HCT116 (cell line): ENCODE measurements at regions not wholly inside any gene's neighbourhood (a gene's known extent, or its start where the extent isn't known, plus 50 kb on each side); places are given as distances from the start of the nearest gene placed in this dataset.
"Not testable (repeated sequence)": the region's sequence is repeated elsewhere in the genome, so short reads cannot be mapped to it uniquely, and the experiment has no call there.

Source experiments
- ATAC-seq: fragments of 200-7000 bp; cut with Tn5 transposase; 2 replicates; pipeline ENCODE4 v1.9.1; 2020; ENCODE audit warnings: mild to moderate bottlenecking, moderate library complexity
- BruUV-seq: library from RNA; stranded (reverse); fragments of 400-500 nt; replicated peaks from 2 replicates; lab custom pipeline; 2021; lab: Mats Ljungman, UMichigan
- CTCF ChIA-PET: fragments of 300-600 bp; sonication (Branson Sonifier 250); formaldehyde crosslinking; loops from one replicate; lab custom pipeline; 2021; ENCODE audit warnings: antibody characterized with exemption; lab: Charles Lee
- POLR2A ChIA-PET: fragments of 300-600, 350-600 bp; sonication (Branson Sonifier 250); formaldehyde crosslinking; loops from one replicate; lab custom pipeline; 2021; ENCODE audit warnings: antibody characterized with exemption; lab: Charles Lee
- RAD21 ChIA-PET, 2 experiments: fragments of 300-600 bp; sonication (Branson Sonifier 250); formaldehyde crosslinking; loops; one replicate each; lab custom pipeline; 2023; ENCODE audit warnings: low total read pairs in 2 of 2; ENCODE audit not compliant: uncharacterized antibody in 2 of 2, unreplicated experiment in 2 of 2, low non-redundant PET in 1 of 2; lab: Charles Lee
- DNase-seq: peaks from one replicate; pipeline ENCODE4 v3.0.0-alpha.2; 2010; ENCODE audit warnings: low read depth, low spot score
- H2AFZ ChIP-seq: fragments of 200-600 bp; shearing (Covaris generic), sonication (generic); 2 replicates; pipeline ENCODE4 v1.6.1; 2017; ENCODE audit warnings: low read depth, mixed run types, mixed read lengths, antibody characterized with exemption, low read length; ENCODE audit not compliant: poor library complexity, severe bottlenecking
- H3K27ac ChIP-seq: 2 replicates; pipeline ENCODE4 v1.5.1; 2012; ENCODE audit warnings: low read depth, low read length
- H3K27me3 ChIP-seq: fragments of 200-600 bp; sonication (generic); 2 replicates; pipeline ENCODE4 v1.6.1; 2016; ENCODE audit warnings: mixed run types, low read length, mixed read lengths; ENCODE audit not compliant: insufficient read depth
- H3K36me3 ChIP-seq, 2 experiments: fragments of 200-500 bp in 1 of 2; fragments of 200-600 bp in 1 of 2; sonication (Bioruptor generic) in 1 of 2; sonication (generic) in 1 of 2; 2 replicates each; pipeline versions ENCODE4 v1.5.1 to v1.6.1; 2014 to 2016; ENCODE audit warnings: low read length in 2 of 2, inconsistent platforms in 1 of 2, mixed read lengths in 1 of 2, mixed run types in 1 of 2; ENCODE audit not compliant: insufficient read depth in 2 of 2, control insufficient read depth in 1 of 2
- H3K4me1 ChIP-seq, 2 experiments: fragments of 200-600 bp in 1 of 2; sonication (generic) in 1 of 2; 2 replicates each; pipeline versions ENCODE4 v1.5.1 to v1.6.1; 2012 to 2017; ENCODE audit warnings: low read length in 2 of 2, inconsistent platforms in 1 of 2, mild to moderate bottlenecking in 1 of 2, mixed read lengths in 1 of 2, mixed run types in 1 of 2, moderate library complexity in 1 of 2; ENCODE audit not compliant: insufficient read depth in 2 of 2, control insufficient read depth in 1 of 2
- H3K4me2 ChIP-seq: fragments of 200-600 bp; sonication (generic); 2 replicates; pipeline ENCODE4 v1.6.1; 2017; ENCODE audit warnings: mixed run types, low read length, mixed read lengths
- H3K4me3 ChIP-seq, 2 experiments: fragments of 200-600 bp in 1 of 2; sonication (generic) in 1 of 2; replicated peaks in 1 of 2; 2 replicates each; pipeline ENCODE4 v1.5.1; 2011 to 2016; ENCODE audit warnings: low read length in 2 of 2, control low read depth in 1 of 2, low read depth in 1 of 2, mild to moderate bottlenecking in 1 of 2, mixed read lengths in 1 of 2, mixed run types in 1 of 2
- H3K79me2 ChIP-seq: fragments of 200-600 bp; sonication (generic); 2 replicates; pipeline ENCODE4 v1.6.1; 2017; ENCODE audit warnings: mild to moderate bottlenecking, mixed run types, low read length, moderate library complexity, mixed read lengths; ENCODE audit not compliant: insufficient read depth
- H3K9ac ChIP-seq: fragments of 200-600 bp; sonication (generic); 2 replicates; pipeline ENCODE4 v1.6.1; 2016; ENCODE audit warnings: low read length, mixed read lengths
- H3K9me2 ChIP-seq: fragments of 200-600 bp; sonication (generic), shearing (Covaris generic); 2 replicates; pipeline ENCODE4 v1.6.1; 2017; ENCODE audit warnings: mixed run types, mild to moderate bottlenecking, moderate library complexity; ENCODE audit not compliant: insufficient read depth
- H3K9me3 ChIP-seq, 2 experiments: fragments of 200-500 bp in 1 of 2; fragments of 200-600 bp in 1 of 2; sonication (Bioruptor generic) in 1 of 2; sonication (generic) in 1 of 2; 2 replicates each; pipeline ENCODE4 v1.6.1; 2014 to 2017; ENCODE audit warnings: low read length in 2 of 2, mixed read lengths in 2 of 2, inconsistent platforms in 1 of 2, low read depth in 1 of 2, mild to moderate bottlenecking in 1 of 2, mixed run types in 1 of 2, moderate library complexity in 1 of 2; ENCODE audit not compliant: control insufficient read depth in 1 of 2, insufficient read depth in 1 of 2
- H4K20me1 ChIP-seq: fragments of 200-600 bp; sonication (generic), shearing (Covaris generic); 2 replicates; pipeline ENCODE4 v1.6.1; 2017; ENCODE audit warnings: mixed run types, mild to moderate bottlenecking, moderate library complexity; ENCODE audit not compliant: insufficient read depth
- ATF3 ChIP-seq: IDR thresholded peaks from 2 replicates; pipeline ENCODE4 v1.6.1; 2012
- CBX3 ChIP-seq: IDR thresholded peaks from 2 replicates; pipeline ENCODE4 v1.6.1; 2012; ENCODE audit warnings: low read depth
- CEBPB ChIP-seq: IDR thresholded peaks from 2 replicates; pipeline ENCODE4 v1.6.1; 2012; ENCODE audit warnings: low read depth
- ELF1 ChIP-seq: IDR thresholded peaks from 2 replicates; pipeline ENCODE4 v1.6.1; 2012; ENCODE audit warnings: low read depth, borderline replicate concordance
- EZH2 ChIP-seq: fragments of 200-600 bp; sonication (generic); IDR thresholded peaks from 2 replicates; pipeline ENCODE4 v1.6.1; 2017; ENCODE audit warnings: antibody characterized with exemption, mixed run types
- EZH2phosphoT487 ChIP-seq: fragments of 200-600 bp; IDR thresholded peaks from 2 replicates; pipeline ENCODE4 v1.6.1; 2018; ENCODE audit warnings: antibody characterized with exemption, borderline replicate concordance
- FOSL1 ChIP-seq: IDR thresholded peaks from 2 replicates; pipeline ENCODE4 v1.6.1; 2012; ENCODE audit warnings: low read depth
- JUND ChIP-seq: IDR thresholded peaks from 2 replicates; pipeline ENCODE4 v1.6.1; 2012
- POLR2AphosphoS5 ChIP-seq: IDR thresholded peaks from 2 replicates; pipeline ENCODE4 v1.6.1; 2011; ENCODE audit warnings: mild to moderate bottlenecking, low read depth, low read length, moderate library complexity
- RAD21 ChIP-seq: IDR thresholded peaks from 2 replicates; pipeline ENCODE4 v1.6.1; 2012; ENCODE audit warnings: low read depth, mild to moderate bottlenecking
- SP1 ChIP-seq: IDR thresholded peaks from 2 replicates; pipeline ENCODE4 v1.6.1; 2012; ENCODE audit warnings: low read depth
- TCF7L2 ChIP-seq: IDR thresholded peaks from 2 replicates; pipeline ENCODE4 v1.7.0; 2011; ENCODE audit warnings: borderline replicate concordance, inconsistent platforms; ENCODE audit not compliant: insufficient read depth, insufficient read length; ENCODE audit errors: extremely low read depth
- YY1 ChIP-seq: IDR thresholded peaks from 2 replicates; pipeline ENCODE4 v1.6.1; 2011; ENCODE audit warnings: low read length, low read depth, moderate library complexity, mild to moderate bottlenecking; ENCODE audit not compliant: insufficient replicate concordance; ENCODE audit errors: extremely low read depth
- ZFX ChIP-seq: fragments of 450-650 bp; IDR thresholded peaks from 2 replicates; pipeline ENCODE4 v1.6.1; 2017
- ZNF274 ChIP-seq: fragments of 200-500 bp; sonication (Bioruptor generic); IDR thresholded peaks from 2 replicates; pipeline ENCODE4 v1.6.1; 2014; ENCODE audit warnings: mild to moderate bottlenecking, low read depth, low read length, inconsistent platforms
- intact Hi-C: fragments of 100-400 bp; cut with micrococcal nuclease; formaldehyde crosslinking; loops from 2 replicates; pipeline ENCODE4 v1.10.0; 2022
- TF ChIP-seq, protein P1 (sequence below): IDR thresholded peaks from 2 replicates; pipeline ENCODE4 v1.6.1; 2011; ENCODE audit warnings: mild to moderate bottlenecking, low read length, moderate library complexity; ENCODE audit not compliant: insufficient replicate concordance; ENCODE audit errors: extremely low read depth
- TF ChIP-seq, protein P2 (sequence below), 3 experiments: fragments of 200-600 bp in 1 of 3; sonication (generic) in 1 of 3; IDR thresholded peaks in 2 of 3; conservative IDR thresholded peaks in 1 of 3; 2 replicates each; pipeline ENCODE4 v1.5.1; 2012 to 2017; ENCODE audit warnings: low read depth in 2 of 3, low read length in 2 of 3, antibody characterized with exemption in 1 of 3, borderline replicate concordance in 1 of 3, control low read depth in 1 of 3, mild to moderate bottlenecking in 1 of 3, mixed read lengths in 1 of 3, mixed run types in 1 of 3, moderate library complexity in 1 of 3; ENCODE audit not compliant: insufficient read depth in 1 of 3
- TF ChIP-seq, protein P3 (sequence below): IDR thresholded peaks from 2 replicates; pipeline ENCODE4 v1.6.1; 2012

- ATAC-seq: no peak
- Histone ChIP-seq H3K79me2 (no peaks in the 10 kb centered on the region), H3K4me1 (no peaks in the 10 kb centered on the region), H3K9me3 (no peaks in the 10 kb centered on the region), H4K20me1 (no peaks in the 10 kb centered on the region), H3K27ac (no peak overlapping the region), H3K27me3 (no peaks in the 10 kb centered on the region), H3K4me3 (no peak overlapping the region), H3K9me2 (no peaks in the 10 kb centered on the region; the same call in 1 of the 2 replicates), H2AFZ (no peak overlapping the region), H3K36me3 (no peaks in the 10 kb centered on the region), H3K4me2 (no peak overlapping the region), H3K9ac (no peak overlapping the region)
- TF ChIP-seq, protein P1, sequence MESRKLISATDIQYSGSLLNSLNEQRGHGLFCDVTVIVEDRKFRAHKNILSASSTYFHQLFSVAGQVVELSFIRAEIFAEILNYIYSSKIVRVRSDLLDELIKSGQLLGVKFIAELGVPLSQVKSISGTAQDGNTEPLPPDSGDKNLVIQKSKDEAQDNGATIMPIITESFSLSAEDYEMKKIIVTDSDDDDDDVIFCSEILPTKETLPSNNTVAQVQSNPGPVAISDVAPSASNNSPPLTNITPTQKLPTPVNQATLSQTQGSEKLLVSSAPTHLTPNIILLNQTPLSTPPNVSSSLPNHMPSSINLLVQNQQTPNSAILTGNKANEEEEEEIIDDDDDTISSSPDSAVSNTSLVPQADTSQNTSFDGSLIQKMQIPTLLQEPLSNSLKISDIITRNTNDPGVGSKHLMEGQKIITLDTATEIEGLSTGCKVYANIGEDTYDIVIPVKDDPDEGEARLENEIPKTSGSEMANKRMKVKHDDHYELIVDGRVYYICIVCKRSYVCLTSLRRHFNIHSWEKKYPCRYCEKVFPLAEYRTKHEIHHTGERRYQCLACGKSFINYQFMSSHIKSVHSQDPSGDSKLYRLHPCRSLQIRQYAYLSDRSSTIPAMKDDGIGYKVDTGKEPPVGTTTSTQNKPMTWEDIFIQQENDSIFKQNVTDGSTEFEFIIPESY: no peak
- TF ChIP-seq EZH2phosphoT487: no peak
- no peak for TF ChIP-seq ATF3
- TF ChIP-seq, protein P2, sequence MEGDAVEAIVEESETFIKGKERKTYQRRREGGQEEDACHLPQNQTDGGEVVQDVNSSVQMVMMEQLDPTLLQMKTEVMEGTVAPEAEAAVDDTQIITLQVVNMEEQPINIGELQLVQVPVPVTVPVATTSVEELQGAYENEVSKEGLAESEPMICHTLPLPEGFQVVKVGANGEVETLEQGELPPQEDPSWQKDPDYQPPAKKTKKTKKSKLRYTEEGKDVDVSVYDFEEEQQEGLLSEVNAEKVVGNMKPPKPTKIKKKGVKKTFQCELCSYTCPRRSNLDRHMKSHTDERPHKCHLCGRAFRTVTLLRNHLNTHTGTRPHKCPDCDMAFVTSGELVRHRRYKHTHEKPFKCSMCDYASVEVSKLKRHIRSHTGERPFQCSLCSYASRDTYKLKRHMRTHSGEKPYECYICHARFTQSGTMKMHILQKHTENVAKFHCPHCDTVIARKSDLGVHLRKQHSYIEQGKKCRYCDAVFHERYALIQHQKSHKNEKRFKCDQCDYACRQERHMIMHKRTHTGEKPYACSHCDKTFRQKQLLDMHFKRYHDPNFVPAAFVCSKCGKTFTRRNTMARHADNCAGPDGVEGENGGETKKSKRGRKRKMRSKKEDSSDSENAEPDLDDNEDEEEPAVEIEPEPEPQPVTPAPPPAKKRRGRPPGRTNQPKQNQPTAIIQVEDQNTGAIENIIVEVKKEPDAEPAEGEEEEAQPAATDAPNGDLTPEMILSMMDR (IDR thresholded peaks at IDR 0.05 in 2 of 3, conservative IDR thresholded peaks at IDR 0.05 in 1 of 3; ENCODE audit: borderline replicate concordance in 1 of 3, insufficient read depth in 1 of 3, low read depth in 2 of 3, low read length in 2 of 3): no peak
- no peak for TF ChIP-seq CBX3
- no peak for TF ChIP-seq YY1
- TF ChIP-seq TCF7L2: no peak
- TF ChIP-seq ZNF274: no peak
- TF ChIP-seq, protein P3, sequence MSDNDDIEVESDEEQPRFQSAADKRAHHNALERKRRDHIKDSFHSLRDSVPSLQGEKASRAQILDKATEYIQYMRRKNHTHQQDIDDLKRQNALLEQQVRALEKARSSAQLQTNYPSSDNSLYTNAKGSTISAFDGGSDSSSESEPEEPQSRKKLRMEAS: no peak
- TF ChIP-seq SP1: no peak
- no peak for TF ChIP-seq FOSL1
- no peak for TF ChIP-seq JUND
- TF ChIP-seq POLR2AphosphoS5: no peak
- TF ChIP-seq ZFX: no peak
- TF ChIP-seq CEBPB: no peak
- no peak for TF ChIP-seq RAD21
- TF ChIP-seq EZH2: no peak
- TF ChIP-seq ELF1: no peak
- ChIA-PET CTCF (no interaction called here), POLR2A (no interaction called here), RAD21 (no interaction called here)
- intact Hi-C loops: no loop called here
- BruUV-seq: no TSS peak
- DNase-seq: no peak
Observed at GRCh38 chr7:115276791-115277190, 354.9 kb downstream of the MDFIC start.

DNA sequence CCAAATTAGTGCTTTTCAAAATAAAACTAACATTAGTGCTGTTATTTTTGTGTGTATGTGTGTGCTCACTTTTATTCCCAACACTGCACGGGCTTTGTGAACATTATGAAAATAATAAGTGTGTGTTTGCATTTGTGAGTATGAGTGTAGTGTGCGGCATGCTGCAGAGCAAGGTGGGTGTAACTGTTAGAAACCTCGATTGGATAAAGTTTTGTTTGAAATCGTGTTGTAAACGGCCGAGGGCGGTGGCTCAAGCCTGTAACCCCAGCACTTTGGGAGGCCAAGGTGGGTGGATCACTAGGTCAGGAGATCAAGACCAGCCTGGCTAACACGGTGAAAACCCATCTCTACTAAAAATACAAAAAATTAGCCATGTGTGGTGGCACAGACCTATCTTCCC, 352.0 kb downstream of the MDFIC start:
- RAD21 ChIA-PET, H2AFZ ChIP-seq, H3K4me1 ChIP-seq, H3K4me3 ChIP-seq, H3K9ac ChIP-seq, H3K4me2 ChIP-seq, H3K9me3 ChIP-seq, H3K36me3 ChIP-seq, DNase-seq, H3K9me2 ChIP-seq, H3K27ac ChIP-seq, BruUV-seq, ATAC-seq, POLR2A ChIA-PET, H4K20me1 ChIP-seq, H3K79me2 ChIP-seq, CTCF ChIA-PET, H3K27me3 ChIP-seq, intact Hi-C loops: not testable (repeated sequence)
